Neural progenitor cell (in vitro differentiated cells): ENCODE measurements at regions not wholly inside any gene's neighbourhood (a gene's known extent, or its start where the extent isn't known, plus 50 kb on each side); places are given as distances from the start of the nearest gene placed in this dataset.

Source experiments
- CTCF ChIP-seq: fragments of 200-600 bp; sonication (generic); IDR thresholded peaks from 2 replicates; pipeline ENCODE4 v1.5.1; 2017; ENCODE audit warnings: antibody characterized with exemption, mild to moderate bottlenecking
- EZH2 ChIP-seq: fragments of 200-600 bp; sonication (generic); IDR thresholded peaks from 2 replicates; pipeline ENCODE4 v1.6.1; 2017; ENCODE audit warnings: antibody characterized with exemption, mild to moderate bottlenecking, moderate library complexity
- EZH2phosphoT487 ChIP-seq: fragments of 200-600 bp; sonication (generic); IDR thresholded peaks from 2 replicates; pipeline ENCODE4 v1.6.1; 2017; ENCODE audit warnings: antibody characterized with exemption

GRCh38 chr2:146537477-146537876, 1307.4 kb upstream of the ACVR2A start:
- TF ChIP-seq CTCF (no peak), EZH2 (no peak), EZH2phosphoT487 (no peak)
